ENCODE measurements at regions not wholly inside any gene's neighbourhood (a gene's known extent, or its start where the extent isn't known, plus 50 kb on each side); places are given as distances from the start of the nearest gene placed in this dataset.

- Mint-ChIP-seq H3K4me3 (no peak overlapping the region), H3K27me3 (peaks cover 0 to 2% of the 10 kb centered on the region in 2 donors), H3K9me3 (no peaks in the 10 kb centered on the region), H3K4me1 (no peaks in the 10 kb centered on the region), H3K27ac (no peak overlapping the region), H3K36me3 (no peaks in the 10 kb centered on the region)
- H3K9me3 ChIP-seq: no peaks in the 10 kb centered on the region
- no peak overlapping the region for H3K27ac ChIP-seq (ENCODE audit: low read length)
- ChIA-PET CTCF (no interaction called here), POLR2A (no interaction called here)
- H3K27me3 ChIP-seq (replicated peaks in 1 of 2; ENCODE audit: control insufficient read depth in 2 of 2, extremely low read depth in 1 of 2, insufficient read depth in 2 of 2, low read length in 1 of 2): no peaks in the 10 kb centered on the region
- H3K4me3 ChIP-seq (ENCODE audit: control insufficient read depth in 1 of 2, extremely low read depth in 1 of 2, low read length in 1 of 2): no peak overlapping the region
- no peak for DNase-seq
- no peaks in the 10 kb centered on the region for H3K4me1 ChIP-seq (ENCODE audit: control insufficient read depth in 1 of 2, extremely low read depth in 1 of 2, insufficient read depth in 2 of 2, low read length in 2 of 2)
- no CpG with 5 or more reads among the region's 1 CpG for WGBS (ENCODE audit: insufficient coverage)
- ATAC-seq (replicated peaks in 1 of 4): no peak
- no peaks in the 10 kb centered on the region for H3K36me3 ChIP-seq (ENCODE audit: control insufficient read depth in 2 of 2, extremely low read depth in 1 of 2, insufficient read depth in 1 of 2, low read length in 1 of 2)
Measured at GRCh38 chr4:120613778-120614177, 308.7 kb downstream of the PRDM5 start.

- peaks cover 0 to 2% of the 10 kb centered on the region in 2 donors for H3K27me3 Mint-ChIP-seq
- no CpG with 5 or more reads among the region's 1 CpG for WGBS (ENCODE audit: insufficient coverage)
Measured at GRCh38 chr4:120611092-120611491, 311.4 kb downstream of the PRDM5 start.

GRCh38 chr4:120591038-120591437, 331.5 kb downstream of the PRDM5 start:
- Histone ChIP-seq H3K9me3 (no peaks in the 10 kb centered on the region), H3K27me3 (replicated peaks in 1 of 2; ENCODE audit: control insufficient read depth in 2 of 2, extremely low read depth in 1 of 2, insufficient read depth in 2 of 2, low read length in 1 of 2) (no peaks in the 10 kb centered on the region), H3K36me3 (ENCODE audit: control insufficient read depth in 2 of 2, extremely low read depth in 1 of 2, insufficient read depth in 1 of 2, low read length in 1 of 2) (no peaks in the 10 kb centered on the region), H3K4me3 (ENCODE audit: control insufficient read depth in 1 of 2, extremely low read depth in 1 of 2, low read length in 1 of 2) (no peak overlapping the region), H3K4me1 (ENCODE audit: control insufficient read depth in 1 of 2, extremely low read depth in 1 of 2, insufficient read depth in 2 of 2, low read length in 2 of 2) (no peaks in the 10 kb centered on the region), H3K27ac (ENCODE audit: low read length) (no peak overlapping the region)
- ChIA-PET POLR2A (interaction anchor here in 1 of 2 donors (0.6 kb wide), 1 partner anchor 30 kb away, joined by 4 read pairs; no protein-coding TSS in a partner anchor), CTCF (no interaction called here)
- Mint-ChIP-seq H3K27me3 (peaks cover 0 to 10% of the 10 kb centered on the region in 2 donors), H3K4me1 (no peaks in the 10 kb centered on the region), H3K4me3 (no peak overlapping the region), H3K36me3 (no peaks in the 10 kb centered on the region), H3K27ac (no peak overlapping the region), H3K9me3 (peaks cover 0 to 4% (median 0%) of the 10 kb centered on the region in 3 donors)
- no peak for ATAC-seq (replicated peaks in 1 of 4)
- WGBS (ENCODE audit: insufficient coverage): 55% methylated on average over 1 of the region's 2 CpGs
- DNase-seq: no peak

More at GRCh38 chr4:120611092-120611491, 311.4 kb downstream of the PRDM5 start:
- no peaks in the 10 kb centered on the region for H3K4me1 Mint-ChIP-seq
- H3K9me3 ChIP-seq: no peaks in the 10 kb centered on the region
- no peak for DNase-seq
- H3K27ac Mint-ChIP-seq: no peak overlapping the region
- no peak for ATAC-seq (replicated peaks in 1 of 4)
- no peaks in the 10 kb centered on the region for H3K27me3 ChIP-seq (replicated peaks in 1 of 2; ENCODE audit: control insufficient read depth in 2 of 2, extremely low read depth in 1 of 2, insufficient read depth in 2 of 2, low read length in 1 of 2)
- no peak overlapping the region for H3K4me3 ChIP-seq (ENCODE audit: control insufficient read depth in 1 of 2, extremely low read depth in 1 of 2, low read length in 1 of 2)
- ChIA-PET POLR2A (no interaction called here), CTCF (no interaction called here)
- H3K27ac ChIP-seq (ENCODE audit: low read length): no peak overlapping the region
- H3K4me3 Mint-ChIP-seq: no peak overlapping the region
- no peaks in the 10 kb centered on the region for H3K4me1 ChIP-seq (ENCODE audit: control insufficient read depth in 1 of 2, extremely low read depth in 1 of 2, insufficient read depth in 2 of 2, low read length in 2 of 2)
- H3K36me3 Mint-ChIP-seq: no peaks in the 10 kb centered on the region
- H3K9me3 Mint-ChIP-seq: peaks cover 0 to 7% (median 3%) of the 10 kb centered on the region in 3 donors
- H3K36me3 ChIP-seq (ENCODE audit: control insufficient read depth in 2 of 2, extremely low read depth in 1 of 2, insufficient read depth in 1 of 2, low read length in 1 of 2): no peaks in the 10 kb centered on the region

GRCh38 chr4:120589787-120590186, 332.7 kb downstream of the PRDM5 start:
- Histone ChIP-seq H3K4me3 (ENCODE audit: control insufficient read depth in 1 of 2, extremely low read depth in 1 of 2, low read length in 1 of 2) (no peak overlapping the region), H3K4me1 (ENCODE audit: control insufficient read depth in 1 of 2, extremely low read depth in 1 of 2, insufficient read depth in 2 of 2, low read length in 2 of 2) (no peaks in the 10 kb centered on the region), H3K9me3 (no peaks in the 10 kb centered on the region), H3K36me3 (ENCODE audit: control insufficient read depth in 2 of 2, extremely low read depth in 1 of 2, insufficient read depth in 1 of 2, low read length in 1 of 2) (no peaks in the 10 kb centered on the region), H3K27me3 (replicated peaks in 1 of 2; ENCODE audit: control insufficient read depth in 2 of 2, extremely low read depth in 1 of 2, insufficient read depth in 2 of 2, low read length in 1 of 2) (no peaks in the 10 kb centered on the region), H3K27ac (ENCODE audit: low read length) (no peak overlapping the region)
- ATAC-seq (replicated peaks in 1 of 4) (no peak), DNase-seq (no peak)
- Mint-ChIP-seq H3K9me3 (peaks cover 0 to 5% (median 3%) of the 10 kb centered on the region in 3 donors), H3K4me1 (no peaks in the 10 kb centered on the region), H3K27ac (no peak overlapping the region), H3K36me3 (no peaks in the 10 kb centered on the region), H3K27me3 (peaks cover 0 to 10% of the 10 kb centered on the region in 2 donors), H3K4me3 (no peak overlapping the region)
- POLR2A ChIA-PET: no interaction called here
- 89% methylated on average over 1 of the region's 2 CpGs for WGBS (ENCODE audit: insufficient coverage)
- CTCF ChIA-PET: no interaction called here

GRCh38 chr4:120568731-120569130, 353.8 kb downstream of the PRDM5 start:
- ATAC-seq (replicated peaks in 1 of 4): no peak
- no peaks in the 10 kb centered on the region for H3K36me3 Mint-ChIP-seq
- POLR2A ChIA-PET: no interaction called here

GRCh38 chr4:120561648-120562047, 360.9 kb downstream of the PRDM5 start:
- no peak for DNase-seq
- CTCF ChIA-PET: no interaction called here
- Histone ChIP-seq H3K4me1 (ENCODE audit: control insufficient read depth in 1 of 2, extremely low read depth in 1 of 2, insufficient read depth in 2 of 2, low read length in 2 of 2) (no peaks in the 10 kb centered on the region), H3K9me3 (no peaks in the 10 kb centered on the region), H3K27me3 (replicated peaks in 1 of 2; ENCODE audit: control insufficient read depth in 2 of 2, extremely low read depth in 1 of 2, insufficient read depth in 2 of 2, low read length in 1 of 2) (no peaks in the 10 kb centered on the region), H3K27ac (ENCODE audit: low read length) (no peak overlapping the region), H3K36me3 (ENCODE audit: control insufficient read depth in 2 of 2, extremely low read depth in 1 of 2, insufficient read depth in 1 of 2, low read length in 1 of 2) (no peaks in the 10 kb centered on the region), H3K4me3 (ENCODE audit: control insufficient read depth in 1 of 2, extremely low read depth in 1 of 2, low read length in 1 of 2) (no peak overlapping the region)
- H3K27ac Mint-ChIP-seq: no peak overlapping the region
- no peak overlapping the region for H3K4me3 Mint-ChIP-seq
- H3K27me3 Mint-ChIP-seq: peaks cover 0 to 4% of the 10 kb centered on the region in 2 donors
- POLR2A ChIA-PET: no interaction called here
- H3K36me3 Mint-ChIP-seq: no peaks in the 10 kb centered on the region
- no CpG with 5 or more reads among the region's 2 CpGs for WGBS (ENCODE audit: insufficient coverage)
- no peaks in the 10 kb centered on the region for H3K4me1 Mint-ChIP-seq
- no peak for ATAC-seq (replicated peaks in 1 of 4)
- H3K9me3 Mint-ChIP-seq: peaks cover 17 to 29% (median 20%) of the 10 kb centered on the region in 3 donors

More at GRCh38 chr4:120568731-120569130, 353.8 kb downstream of the PRDM5 start:
- Mint-ChIP-seq H3K27ac (no peak overlapping the region), H3K9me3 (peaks cover 0 to 3% (median 0%) of the 10 kb centered on the region in 3 donors), H3K27me3 (peaks cover 0 to 9% of the 10 kb centered on the region in 2 donors), H3K4me1 (no peaks in the 10 kb centered on the region), H3K4me3 (no peak overlapping the region)
- no peaks in the 10 kb centered on the region for H3K4me1 ChIP-seq (ENCODE audit: control insufficient read depth in 1 of 2, extremely low read depth in 1 of 2, insufficient read depth in 2 of 2, low read length in 2 of 2)
- 27% methylated on average over 2 of the region's 2 CpGs for WGBS (ENCODE audit: insufficient coverage)
- no peaks in the 10 kb centered on the region for H3K36me3 ChIP-seq (ENCODE audit: control insufficient read depth in 2 of 2, extremely low read depth in 1 of 2, insufficient read depth in 1 of 2, low read length in 1 of 2)
- no peak overlapping the region for H3K4me3 ChIP-seq (ENCODE audit: control insufficient read depth in 1 of 2, extremely low read depth in 1 of 2, low read length in 1 of 2)
- CTCF ChIA-PET: no interaction called here
- H3K9me3 ChIP-seq: no peaks in the 10 kb centered on the region
- DNase-seq: no peak
- H3K27ac ChIP-seq (ENCODE audit: low read length): no peak overlapping the region
- H3K27me3 ChIP-seq (replicated peaks in 1 of 2; ENCODE audit: control insufficient read depth in 2 of 2, extremely low read depth in 1 of 2, insufficient read depth in 2 of 2, low read length in 1 of 2): no peaks in the 10 kb centered on the region

GRCh38 chr4:120557372-120557771, 365.2 kb downstream of the PRDM5 start:
- Histone ChIP-seq H3K4me3 (ENCODE audit: control insufficient read depth in 1 of 2, extremely low read depth in 1 of 2, low read length in 1 of 2) (no peak overlapping the region), H3K27ac (ENCODE audit: low read length) (no peak overlapping the region), H3K36me3 (ENCODE audit: control insufficient read depth in 2 of 2, extremely low read depth in 1 of 2, insufficient read depth in 1 of 2, low read length in 1 of 2) (no peaks in the 10 kb centered on the region), H3K27me3 (replicated peaks in 1 of 2; ENCODE audit: control insufficient read depth in 2 of 2, extremely low read depth in 1 of 2, insufficient read depth in 2 of 2, low read length in 1 of 2) (no peaks in the 10 kb centered on the region), H3K9me3 (no peaks in the 10 kb centered on the region), H3K4me1 (ENCODE audit: control insufficient read depth in 1 of 2, extremely low read depth in 1 of 2, insufficient read depth in 2 of 2, low read length in 2 of 2) (no peaks in the 10 kb centered on the region)
- Mint-ChIP-seq H3K4me1 (no peaks in the 10 kb centered on the region), H3K9me3 (peaks cover 14 to 15% (median 14%) of the 10 kb centered on the region in 3 donors), H3K36me3 (no peaks in the 10 kb centered on the region), H3K4me3 (no peak overlapping the region), H3K27me3 (peaks cover 2 to 7% of the 10 kb centered on the region in 2 donors), H3K27ac (no peak overlapping the region)
- 17% methylated on average over 1 of the region's 2 CpGs for whole genome bisulfite sequencing (ENCODE audit: insufficient coverage)
- ATAC-seq (replicated peaks in 1 of 4): no peak
- POLR2A ChIA-PET: no interaction called here
- DNase-seq: no peak
- CTCF ChIA-PET: no interaction called here
